ENCODE measurements at regions not wholly inside any gene's neighbourhood (a gene's known extent, or its start where the extent isn't known, plus 50 kb on each side); places are given as distances from the start of the nearest gene placed in this dataset.

GRCh38 chr2:17287183-17287582 is 231.1 kb downstream of the RAD51AP2 start:
- TF ChIP-seq CTCF (IDR thresholded peaks at IDR 0.05) (no peak), POLR2A (IDR thresholded peaks at IDR 0.05) (no peak)
